ENCODE measurements at regions not wholly inside any gene's neighbourhood (a gene's known extent, or its start where the extent isn't known, plus 50 kb on each side); places are given as distances from the start of the nearest gene placed in this dataset.

DNA sequence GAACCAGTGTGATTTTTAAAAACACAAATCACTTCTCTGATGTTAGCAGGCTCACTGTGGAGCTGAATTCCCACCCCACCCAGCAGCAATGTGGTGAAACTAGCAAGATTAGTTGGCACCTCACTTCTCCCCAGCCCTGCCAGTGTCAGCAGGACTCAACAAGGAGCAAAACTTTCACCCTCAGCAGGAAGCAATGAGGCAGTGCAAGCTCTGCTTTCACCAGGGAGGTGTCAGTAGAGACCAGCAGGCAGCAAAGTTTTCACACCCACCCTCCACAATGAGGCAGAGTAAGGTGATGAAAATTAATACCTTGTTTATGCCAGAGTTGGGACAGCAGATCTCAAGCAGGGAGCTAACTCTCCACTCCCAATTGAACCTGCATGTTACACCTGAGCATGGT lies 565.0 kb downstream of the CETN3 start:
- CTCF ChIA-PET = no interaction called here
- no peak overlapping the region for H3K9ac ChIP-seq (ENCODE audit: low read length)
- H3K4me2 ChIP-seq (ENCODE audit: low read length) = no peak overlapping the region
- H2AFZ ChIP-seq (ENCODE audit: low read length) = no peak overlapping the region
- H3K4me1 ChIP-seq (ENCODE audit: insufficient read depth, low read length) = no peaks in the 10 kb centered on the region
- TF ChIP-seq EZH2 (IDR thresholded peaks at IDR 0.05; ENCODE audit: low read length, unreplicated experiment) = no peak
- TF ChIP-seq, protein P1, sequence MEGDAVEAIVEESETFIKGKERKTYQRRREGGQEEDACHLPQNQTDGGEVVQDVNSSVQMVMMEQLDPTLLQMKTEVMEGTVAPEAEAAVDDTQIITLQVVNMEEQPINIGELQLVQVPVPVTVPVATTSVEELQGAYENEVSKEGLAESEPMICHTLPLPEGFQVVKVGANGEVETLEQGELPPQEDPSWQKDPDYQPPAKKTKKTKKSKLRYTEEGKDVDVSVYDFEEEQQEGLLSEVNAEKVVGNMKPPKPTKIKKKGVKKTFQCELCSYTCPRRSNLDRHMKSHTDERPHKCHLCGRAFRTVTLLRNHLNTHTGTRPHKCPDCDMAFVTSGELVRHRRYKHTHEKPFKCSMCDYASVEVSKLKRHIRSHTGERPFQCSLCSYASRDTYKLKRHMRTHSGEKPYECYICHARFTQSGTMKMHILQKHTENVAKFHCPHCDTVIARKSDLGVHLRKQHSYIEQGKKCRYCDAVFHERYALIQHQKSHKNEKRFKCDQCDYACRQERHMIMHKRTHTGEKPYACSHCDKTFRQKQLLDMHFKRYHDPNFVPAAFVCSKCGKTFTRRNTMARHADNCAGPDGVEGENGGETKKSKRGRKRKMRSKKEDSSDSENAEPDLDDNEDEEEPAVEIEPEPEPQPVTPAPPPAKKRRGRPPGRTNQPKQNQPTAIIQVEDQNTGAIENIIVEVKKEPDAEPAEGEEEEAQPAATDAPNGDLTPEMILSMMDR (conservative IDR thresholded peaks at IDR 0.05; ENCODE audit: low read depth, low read length) = no peak
- no peak for TF ChIP-seq EZH2phosphoT487 (IDR thresholded peaks at IDR 0.05; ENCODE audit: borderline replicate concordance, low read length)
- no peak for DNase-seq
- peaks cover 7% of the 10 kb centered on the region; the same call in 1 of the 2 replicates for H3K27me3 ChIP-seq (ENCODE audit: low read length)
- H3K27ac ChIP-seq (ENCODE audit: low read length) = no peak overlapping the region
- intact Hi-C loops (cut with micrococcal nuclease) = no loop called here
- POLR2A ChIA-PET (ENCODE audit: unreplicated experiment) = no interaction called here
- BruUV-seq (replicated peaks) = no TSS peak
- H3K9me3 ChIP-seq (ENCODE audit: low read length) = no peaks in the 10 kb centered on the region
- no peaks in the 10 kb centered on the region for H3K9me2 ChIP-seq (replicated peaks; ENCODE audit: low read length)
- H3K36me3 ChIP-seq (ENCODE audit: low read depth, low read length) = no peaks in the 10 kb centered on the region
- no peaks in the 10 kb centered on the region for H3F3A ChIP-seq (ENCODE audit: low read length, unreplicated experiment)
- no peak for ATAC-seq
- H4K20me1 ChIP-seq (ENCODE audit: low read length) = no peaks in the 10 kb centered on the region
- no peaks in the 10 kb centered on the region for H3K79me2 ChIP-seq (ENCODE audit: low read length)
- no peak overlapping the region for H3K4me3 ChIP-seq (ENCODE audit: low read length)

DNA sequence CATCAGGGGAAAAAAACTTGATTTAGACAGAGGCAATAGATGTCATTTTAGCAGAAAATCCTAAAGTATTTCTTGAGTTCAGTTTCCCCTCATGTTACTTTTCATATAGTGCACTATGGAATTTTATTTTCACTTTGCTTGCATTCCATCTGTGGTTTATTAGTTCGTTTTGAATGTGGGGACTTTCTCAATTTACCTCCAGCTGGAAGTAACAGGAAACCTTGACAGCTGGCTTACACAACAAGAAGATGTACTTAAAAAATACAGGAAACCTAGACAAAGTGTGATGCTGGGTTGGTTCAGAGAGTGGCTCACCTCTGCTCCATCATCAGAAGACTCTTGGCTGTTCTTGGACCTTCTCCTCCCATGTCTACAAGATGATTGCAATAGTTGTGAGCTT lies 567.0 kb downstream of the CETN3 start:
- ChIA-PET CTCF (no interaction called here), POLR2A (ENCODE audit: unreplicated experiment) (no interaction called here)
- ATAC-seq = no peak
- H3K36me3 ChIP-seq (ENCODE audit: low read depth, low read length) = no peaks in the 10 kb centered on the region
- no TSS peak for BruUV-seq (replicated peaks)
- no peaks in the 10 kb centered on the region for H4K20me1 ChIP-seq (ENCODE audit: low read length)
- no peak overlapping the region for H3K27ac ChIP-seq (ENCODE audit: low read length)
- no peak overlapping the region for H3K4me3 ChIP-seq (ENCODE audit: low read length)
- H3K9me2 ChIP-seq (replicated peaks; ENCODE audit: low read length) = no peaks in the 10 kb centered on the region
- intact Hi-C loops (cut with micrococcal nuclease) = no loop called here
- TF ChIP-seq EZH2 (IDR thresholded peaks at IDR 0.05; ENCODE audit: low read length, unreplicated experiment) = no peak
- TF ChIP-seq EZH2phosphoT487 (IDR thresholded peaks at IDR 0.05; ENCODE audit: borderline replicate concordance, low read length) = no peak
- TF ChIP-seq, protein P1 (conservative IDR thresholded peaks at IDR 0.05; ENCODE audit: low read depth, low read length) = no peak
- peaks cover 7% of the 10 kb centered on the region; the same call in 1 of the 2 replicates for H3K27me3 ChIP-seq (ENCODE audit: low read length)
- H3K9ac ChIP-seq (ENCODE audit: low read length) = no peak overlapping the region
- H3K9me3 ChIP-seq (ENCODE audit: low read length) = no peaks in the 10 kb centered on the region
- no peaks in the 10 kb centered on the region for H3K79me2 ChIP-seq (ENCODE audit: low read length)
- no peak for DNase-seq
- no peaks in the 10 kb centered on the region for H3K4me1 ChIP-seq (ENCODE audit: insufficient read depth, low read length)
- no peak overlapping the region for H2AFZ ChIP-seq (ENCODE audit: low read length)
- no peaks in the 10 kb centered on the region for H3F3A ChIP-seq (ENCODE audit: low read length, unreplicated experiment)
- H3K4me2 ChIP-seq (ENCODE audit: low read length) = no peak overlapping the region

DNA sequence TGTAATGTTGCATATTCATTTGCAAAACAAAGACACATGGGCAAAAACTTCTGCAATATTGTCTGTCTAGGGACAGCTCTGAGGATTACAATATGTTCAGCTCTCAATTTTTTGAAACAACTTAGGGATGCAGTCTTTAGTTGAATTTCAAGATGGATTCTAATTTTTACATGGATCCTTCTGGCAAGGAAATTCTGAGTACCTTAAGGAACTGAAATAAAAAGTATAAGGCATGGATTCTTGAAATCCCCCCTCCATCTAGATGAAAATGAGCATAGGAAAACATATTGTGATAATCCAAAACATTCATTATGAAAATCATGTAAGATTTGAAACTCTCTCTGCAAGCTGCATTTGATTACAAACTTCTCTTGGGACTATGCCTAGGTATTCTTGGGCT lies 568.6 kb downstream of the CETN3 start:
- Histone ChIP-seq H3K79me2 (ENCODE audit: low read length) (no peaks in the 10 kb centered on the region), H3K4me3 (ENCODE audit: low read length) (no peak overlapping the region), H2AFZ (ENCODE audit: low read length) (no peak overlapping the region), H3K27me3 (ENCODE audit: low read length) (peaks cover 4% of the 10 kb centered on the region; the same call in 1 of the 2 replicates), H4K20me1 (ENCODE audit: low read length) (no peaks in the 10 kb centered on the region), H3F3A (ENCODE audit: low read length, unreplicated experiment) (no peaks in the 10 kb centered on the region), H3K9ac (ENCODE audit: low read length) (no peak overlapping the region), H3K4me2 (ENCODE audit: low read length) (no peak overlapping the region), H3K27ac (ENCODE audit: low read length) (no peak overlapping the region), H3K9me2 (replicated peaks; ENCODE audit: low read length) (no peaks in the 10 kb centered on the region), H3K4me1 (ENCODE audit: insufficient read depth, low read length) (no peaks in the 10 kb centered on the region), H3K9me3 (ENCODE audit: low read length) (no peaks in the 10 kb centered on the region), H3K36me3 (ENCODE audit: low read depth, low read length) (no peaks in the 10 kb centered on the region)
- ChIA-PET CTCF (no interaction called here), POLR2A (ENCODE audit: unreplicated experiment) (no interaction called here)
- no TSS peak for BruUV-seq (replicated peaks)
- intact Hi-C loops (cut with micrococcal nuclease) = no loop called here
- ATAC-seq = no peak
- TF ChIP-seq EZH2 (IDR thresholded peaks at IDR 0.05; ENCODE audit: low read length, unreplicated experiment) (no peak), EZH2phosphoT487 (IDR thresholded peaks at IDR 0.05; ENCODE audit: borderline replicate concordance, low read length) (no peak)
- TF ChIP-seq, protein P1 (conservative IDR thresholded peaks at IDR 0.05; ENCODE audit: low read depth, low read length) = no peak
- DNase-seq = no peak

All from PC-3 (cell line).